AG09309 (cell line): ENCODE measurements at regions not wholly inside any gene's neighbourhood (a gene's known extent, or its start where the extent isn't known, plus 50 kb on each side); places are given as distances from the start of the nearest gene placed in this dataset.

Source experiments
- DNase-seq: peaks from one replicate; pipeline ENCODE4 v3.0.0-alpha.2; 2010; ENCODE audit warnings: low read depth
- H3K4me3 ChIP-seq: 2 replicates; pipeline ENCODE4 v1.5.1; 2011; ENCODE audit warnings: mild to moderate bottlenecking, low read depth, low read length, moderate library complexity; ENCODE audit not compliant: control insufficient read depth
- CTCF ChIP-seq: IDR thresholded peaks from 2 replicates; pipeline ENCODE4 v1.5.1; 2011; ENCODE audit warnings: mild to moderate bottlenecking, low read depth, low read length, inconsistent platforms; ENCODE audit not compliant: insufficient read depth, control insufficient read depth; ENCODE audit errors: missing control alignments

GRCh38 chrX:39749135-39749534 lies 348.6 kb downstream of the BCOR start:
- H3K4me3 ChIP-seq = no peak overlapping the region
- no peak for TF ChIP-seq CTCF
- DNase-seq = no peak

GRCh38 chrX:39749728-39750127 lies 348.0 kb downstream of the BCOR start:
- H3K4me3 ChIP-seq = no peak overlapping the region
- DNase-seq = no peak
- TF ChIP-seq CTCF = no peak

GRCh38 chrX:39750256-39750790 lies 347.4 kb downstream of the BCOR start:
- H3K4me3 ChIP-seq = no peak overlapping the region
- DNase-seq = no peak
- no peak for TF ChIP-seq CTCF

- no peak for TF ChIP-seq CTCF
- no peak for DNase-seq
- no peak overlapping the region for H3K4me3 ChIP-seq
Measured at GRCh38 chrX:39750848-39751247, 346.9 kb downstream of the BCOR start.

GRCh38 chrX:39752815-39753214 lies 344.9 kb downstream of the BCOR start:
- H3K4me3 ChIP-seq = no peak overlapping the region
- no peak for TF ChIP-seq CTCF
- DNase-seq = no peak

- TF ChIP-seq CTCF = no peak
- no peak overlapping the region for H3K4me3 ChIP-seq
- DNase-seq = no peak
Measured at GRCh38 chrX:39753293-39753996, 344.3 kb downstream of the BCOR start.
